Lower leg skin (tissue), 3 donors: ENCODE measurements at regions not wholly inside any gene's neighbourhood (a gene's known extent, or its start where the extent isn't known, plus 50 kb on each side); places are given as distances from the start of the nearest gene placed in this dataset.

Experiments
- POLR2A ChIP-seq, 2 donors: fragments of 450-650 bp; IDR thresholded peaks; one replicate each; pipeline ENCODE4 v1.6.1; 2016 to 2017; ENCODE audit warnings: antibody characterized with exemption in 2 of 2, mild to moderate bottlenecking in 1 of 2, moderate library complexity in 1 of 2
- TF ChIP-seq, protein P1 (sequence below), 3 donors: fragments of 450-650 bp; IDR thresholded peaks; one replicate each; pipeline ENCODE4 v1.5.1; 2016; ENCODE audit warnings: antibody characterized with exemption in 3 of 3, mild to moderate bottlenecking in 3 of 3, moderate library complexity in 2 of 3

GRCh38 chr18:75977081-75977480 is 518.0 kb downstream of the ZNF516 start:
- TF ChIP-seq, protein P1, sequence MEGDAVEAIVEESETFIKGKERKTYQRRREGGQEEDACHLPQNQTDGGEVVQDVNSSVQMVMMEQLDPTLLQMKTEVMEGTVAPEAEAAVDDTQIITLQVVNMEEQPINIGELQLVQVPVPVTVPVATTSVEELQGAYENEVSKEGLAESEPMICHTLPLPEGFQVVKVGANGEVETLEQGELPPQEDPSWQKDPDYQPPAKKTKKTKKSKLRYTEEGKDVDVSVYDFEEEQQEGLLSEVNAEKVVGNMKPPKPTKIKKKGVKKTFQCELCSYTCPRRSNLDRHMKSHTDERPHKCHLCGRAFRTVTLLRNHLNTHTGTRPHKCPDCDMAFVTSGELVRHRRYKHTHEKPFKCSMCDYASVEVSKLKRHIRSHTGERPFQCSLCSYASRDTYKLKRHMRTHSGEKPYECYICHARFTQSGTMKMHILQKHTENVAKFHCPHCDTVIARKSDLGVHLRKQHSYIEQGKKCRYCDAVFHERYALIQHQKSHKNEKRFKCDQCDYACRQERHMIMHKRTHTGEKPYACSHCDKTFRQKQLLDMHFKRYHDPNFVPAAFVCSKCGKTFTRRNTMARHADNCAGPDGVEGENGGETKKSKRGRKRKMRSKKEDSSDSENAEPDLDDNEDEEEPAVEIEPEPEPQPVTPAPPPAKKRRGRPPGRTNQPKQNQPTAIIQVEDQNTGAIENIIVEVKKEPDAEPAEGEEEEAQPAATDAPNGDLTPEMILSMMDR (IDR thresholded peaks at IDR 0.05), result no peak
- no peak for TF ChIP-seq POLR2A (IDR thresholded peaks at IDR 0.05)
